ENCODE measurements at regions not wholly inside any gene's neighbourhood (a gene's known extent, or its start where the extent isn't known, plus 50 kb on each side); places are given as distances from the start of the nearest gene placed in this dataset.

DNA sequence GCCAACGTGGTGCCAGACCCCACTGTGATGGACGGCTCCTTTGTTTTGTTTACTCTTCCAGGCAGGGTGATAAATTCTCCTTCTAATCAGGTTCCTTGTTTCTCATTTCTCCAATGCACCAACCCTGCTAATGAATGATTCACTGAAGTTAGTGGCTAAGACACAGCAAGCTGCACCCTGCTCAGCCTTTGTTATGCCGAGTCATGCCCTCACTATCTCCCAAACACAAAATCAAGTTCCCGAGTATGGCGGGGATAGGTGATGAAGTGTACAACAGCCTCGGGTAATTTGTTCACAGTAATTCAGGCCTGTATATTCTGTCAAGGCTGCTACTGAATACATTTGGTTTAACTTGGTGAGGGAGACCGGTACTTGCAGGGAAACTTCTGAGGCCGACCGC lies 83.8 kb upstream of the HS3ST4 start:
- dilution Hi-C loops (cut with MboI; ENCODE audit: extremely low pct_ligation_motif_present, low sequenced_read_pairs): no loop called here
- Histone ChIP-seq H4K20me1 (replicated peaks; ENCODE audit: control insufficient read depth, extremely low read depth, insufficient read depth, low read length) (no peaks in the 10 kb centered on the region), H3K79me2 (ENCODE audit: control insufficient read depth, insufficient read depth, low read length) (no peaks in the 10 kb centered on the region), H3K36me3 (ENCODE audit: control insufficient read depth in 2 of 2, extremely low read depth in 1 of 2, insufficient read depth in 2 of 2, low read length in 2 of 2) (no peaks in the 10 kb centered on the region), H3K9me1 (replicated peaks; ENCODE audit: control insufficient read depth, extremely low read depth, insufficient read depth, low read length) (no peaks in the 10 kb centered on the region), H3K4me1 (ENCODE audit: control insufficient read depth, extremely low read depth, insufficient read depth, low read length) (no peaks in the 10 kb centered on the region), H3K4me2 (ENCODE audit: insufficient read depth, low read length) (no peak overlapping the region), H2AFZ (ENCODE audit: low read depth, low read length) (no peak overlapping the region), H3K27ac (ENCODE audit: insufficient read depth, low read depth, low read length) (no peak overlapping the region), H3K4me3 (replicated peaks in 1 of 3; ENCODE audit: insufficient read depth in 1 of 3, low read depth in 1 of 3, low read length in 3 of 3) (no peak overlapping the region), H3K27me3 (ENCODE audit: control insufficient read depth in 2 of 2, insufficient read depth in 2 of 2, low read length in 2 of 2) (no peaks in the 10 kb centered on the region), H3K9ac (replicated peaks; ENCODE audit: extremely low read depth, insufficient read depth, low read length) (no peak overlapping the region), H3K9me3 (replicated peaks; ENCODE audit: control insufficient read depth, insufficient read depth, low read length) (no peaks in the 10 kb centered on the region)
- POLR2A ChIA-PET: no interaction called here
- DNase-seq (ENCODE audit: low read depth, low spot score): no peak
- FAIRE-seq: no peak
- CTCF ChIA-PET: no interaction called here
- intact Hi-C loops (cut with micrococcal nuclease): no loop called here
- TF ChIP-seq FOS (IDR thresholded peaks at IDR 0.05; ENCODE audit: borderline replicate concordance, insufficient read depth, low read length) (no peak), JUN (IDR thresholded peaks at IDR 0.05; ENCODE audit: borderline replicate concordance, insufficient read depth, insufficient read length, low read depth) (no peak), MYC (IDR thresholded peaks at IDR 0.05; ENCODE audit: low read depth, low read length) (no peak), GATA2 (IDR thresholded peaks at IDR 0.05; ENCODE audit: insufficient read depth, insufficient read length, low read depth, low read length) (no peak)
- TF ChIP-seq, protein P1, sequence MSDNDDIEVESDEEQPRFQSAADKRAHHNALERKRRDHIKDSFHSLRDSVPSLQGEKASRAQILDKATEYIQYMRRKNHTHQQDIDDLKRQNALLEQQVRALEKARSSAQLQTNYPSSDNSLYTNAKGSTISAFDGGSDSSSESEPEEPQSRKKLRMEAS (IDR thresholded peaks at IDR 0.05; ENCODE audit: insufficient read depth, insufficient read length): no peak
- TF ChIP-seq, protein P2, sequence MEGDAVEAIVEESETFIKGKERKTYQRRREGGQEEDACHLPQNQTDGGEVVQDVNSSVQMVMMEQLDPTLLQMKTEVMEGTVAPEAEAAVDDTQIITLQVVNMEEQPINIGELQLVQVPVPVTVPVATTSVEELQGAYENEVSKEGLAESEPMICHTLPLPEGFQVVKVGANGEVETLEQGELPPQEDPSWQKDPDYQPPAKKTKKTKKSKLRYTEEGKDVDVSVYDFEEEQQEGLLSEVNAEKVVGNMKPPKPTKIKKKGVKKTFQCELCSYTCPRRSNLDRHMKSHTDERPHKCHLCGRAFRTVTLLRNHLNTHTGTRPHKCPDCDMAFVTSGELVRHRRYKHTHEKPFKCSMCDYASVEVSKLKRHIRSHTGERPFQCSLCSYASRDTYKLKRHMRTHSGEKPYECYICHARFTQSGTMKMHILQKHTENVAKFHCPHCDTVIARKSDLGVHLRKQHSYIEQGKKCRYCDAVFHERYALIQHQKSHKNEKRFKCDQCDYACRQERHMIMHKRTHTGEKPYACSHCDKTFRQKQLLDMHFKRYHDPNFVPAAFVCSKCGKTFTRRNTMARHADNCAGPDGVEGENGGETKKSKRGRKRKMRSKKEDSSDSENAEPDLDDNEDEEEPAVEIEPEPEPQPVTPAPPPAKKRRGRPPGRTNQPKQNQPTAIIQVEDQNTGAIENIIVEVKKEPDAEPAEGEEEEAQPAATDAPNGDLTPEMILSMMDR (IDR thresholded peaks at IDR 0.05; ENCODE audit: extremely low read depth in 1 of 2, insufficient read depth in 1 of 2, low read depth in 1 of 2, low read length in 2 of 2): no peak
- BruUV-seq (replicated peaks): no TSS peak

DNA sequence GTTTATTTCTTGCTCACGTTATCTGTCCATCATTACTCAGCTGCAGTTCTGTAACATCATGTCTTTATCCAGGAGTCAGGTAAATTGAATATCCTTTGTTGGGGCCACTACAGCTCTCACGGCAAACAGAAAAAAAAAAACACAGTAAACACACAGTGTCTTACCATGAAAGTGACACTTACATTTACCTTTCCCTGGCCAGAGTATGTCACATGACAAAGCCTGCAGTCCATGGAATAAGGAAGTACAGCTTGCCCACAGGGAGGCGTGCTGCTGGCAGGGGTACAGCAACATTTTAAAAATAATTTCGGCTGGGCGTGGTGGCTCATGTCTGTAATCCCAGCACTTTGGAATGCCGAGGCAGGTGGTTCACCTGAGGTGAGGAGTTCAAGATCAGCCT lies 85.7 kb upstream of the HS3ST4 start:
- dilution Hi-C loops (cut with MboI; ENCODE audit: extremely low pct_ligation_motif_present, low sequenced_read_pairs) (no loop called here), intact Hi-C loops (cut with micrococcal nuclease) (no loop called here)
- DNase-seq (ENCODE audit: low read depth, low spot score) (no peak), FAIRE-seq (no peak)
- no TSS peak for BruUV-seq (replicated peaks)
- no peaks in the 10 kb centered on the region for H3K27me3 ChIP-seq (ENCODE audit: control insufficient read depth in 2 of 2, insufficient read depth in 2 of 2, low read length in 2 of 2)
- ChIA-PET CTCF (no interaction called here), POLR2A (no interaction called here)
- TF ChIP-seq POLR2AphosphoS5 (IDR thresholded peaks at IDR 0.05; ENCODE audit: insufficient read depth, low read depth, low read length): no peak
- TF ChIP-seq MYC (IDR thresholded peaks at IDR 0.05; ENCODE audit: low read depth, low read length): no peak
- no peak for TF ChIP-seq EZH2 (IDR thresholded peaks at IDR 0.05; ENCODE audit: borderline replicate concordance, low read depth, low read length, severe bottlenecking)
- no peak for TF ChIP-seq JUN (IDR thresholded peaks at IDR 0.05; ENCODE audit: borderline replicate concordance, insufficient read depth, insufficient read length, low read depth)
- TF ChIP-seq GATA2 (IDR thresholded peaks at IDR 0.05; ENCODE audit: insufficient read depth, insufficient read length, low read depth, low read length): no peak
- TF ChIP-seq, protein P2 (IDR thresholded peaks at IDR 0.05; ENCODE audit: extremely low read depth in 1 of 2, insufficient read depth in 1 of 2, low read depth in 1 of 2, low read length in 2 of 2): no peak
- TF ChIP-seq FOS (IDR thresholded peaks at IDR 0.05; ENCODE audit: borderline replicate concordance, insufficient read depth, low read length): no peak
- no peak for TF ChIP-seq POLR2A (IDR thresholded peaks at IDR 0.05; ENCODE audit: low read depth, low read length)
- TF ChIP-seq, protein P1 (IDR thresholded peaks at IDR 0.05; ENCODE audit: insufficient read depth, insufficient read length): no peak
- H3K27ac ChIP-seq (ENCODE audit: insufficient read depth, low read depth, low read length): no peak overlapping the region
- H4K20me1 ChIP-seq (replicated peaks; ENCODE audit: control insufficient read depth, extremely low read depth, insufficient read depth, low read length): no peaks in the 10 kb centered on the region
- no peak overlapping the region for H3K4me2 ChIP-seq (ENCODE audit: insufficient read depth, low read length)
- H3K79me2 ChIP-seq (ENCODE audit: control insufficient read depth, insufficient read depth, low read length): no peaks in the 10 kb centered on the region
- H3K4me3 ChIP-seq (replicated peaks in 1 of 3; ENCODE audit: insufficient read depth in 1 of 3, low read depth in 1 of 3, low read length in 3 of 3): no peak overlapping the region
- H3K9me3 ChIP-seq (replicated peaks; ENCODE audit: control insufficient read depth, insufficient read depth, low read length): no peaks in the 10 kb centered on the region
- H3K9me1 ChIP-seq (replicated peaks; ENCODE audit: control insufficient read depth, extremely low read depth, insufficient read depth, low read length): no peaks in the 10 kb centered on the region
- H2AFZ ChIP-seq (ENCODE audit: low read depth, low read length): no peak overlapping the region
- H3K4me1 ChIP-seq (ENCODE audit: control insufficient read depth, extremely low read depth, insufficient read depth, low read length): no peaks in the 10 kb centered on the region
- H3K36me3 ChIP-seq (ENCODE audit: control insufficient read depth in 2 of 2, extremely low read depth in 1 of 2, insufficient read depth in 2 of 2, low read length in 2 of 2): no peaks in the 10 kb centered on the region
- H3K9ac ChIP-seq (replicated peaks; ENCODE audit: extremely low read depth, insufficient read depth, low read length): no peak overlapping the region
